HFF-Myc (cell line): ENCODE measurements at regions not wholly inside any gene's neighbourhood (a gene's known extent, or its start where the extent isn't known, plus 50 kb on each side); places are given as distances from the start of the nearest gene placed in this dataset.

Source experiments
- DNase-seq: peaks from one replicate; pipeline ENCODE4 v3.0.0-alpha.2; 2011; ENCODE audit warnings: low read depth; ENCODE audit errors: extremely low read depth
- H3K4me3 ChIP-seq: replicated peaks from 2 replicates; pipeline ENCODE4 v1.5.1; 2011; ENCODE audit warnings: low read depth, mild to moderate bottlenecking, control low read depth, low read length
- CTCF ChIP-seq: IDR thresholded peaks from 2 replicates; pipeline ENCODE4 v1.5.1; 2012; ENCODE audit warnings: mild to moderate bottlenecking, low read depth, low read length, control low read depth; ENCODE audit errors: missing control alignments

GRCh38 chrX:69103539-69103938, 61.7 kb downstream of the PJA1 start:
- TF ChIP-seq CTCF, result no peak
- H3K4me3 ChIP-seq, result no peak overlapping the region
- no peak for DNase-seq

GRCh38 chrX:69102612-69103194, 62.5 kb downstream of the PJA1 start:
- DNase-seq, result no peak

GRCh38 chrX:69101683-69102251, 63.5 kb downstream of the PJA1 start:
- TF ChIP-seq CTCF, result no peak
- no peak overlapping the region for H3K4me3 ChIP-seq
- no peak for DNase-seq

More at GRCh38 chrX:69102612-69103194, 62.5 kb downstream of the PJA1 start:
- TF ChIP-seq CTCF, result no peak
- no peak overlapping the region for H3K4me3 ChIP-seq

- TF ChIP-seq CTCF, result no peak
- no peak for DNase-seq
- no peak overlapping the region for H3K4me3 ChIP-seq
Observed at GRCh38 chrX:69100478-69100877, 64.8 kb downstream of the PJA1 start.

GRCh38 chrX:69097451-69098236, 67.6 kb downstream of the PJA1 start:
- no peak for TF ChIP-seq CTCF
- no peak overlapping the region for H3K4me3 ChIP-seq
- no peak for DNase-seq

GRCh38 chrX:69096963-69097362, 68.3 kb downstream of the PJA1 start:
- no peak for TF ChIP-seq CTCF
- no peak for DNase-seq
- no peak overlapping the region for H3K4me3 ChIP-seq
